B cell (primary cell): ENCODE measurements at regions not wholly inside any gene's neighbourhood (a gene's known extent, or its start where the extent isn't known, plus 50 kb on each side); places are given as distances from the start of the nearest gene placed in this dataset.

ENCODE experiments used
- ATAC-seq: fragments of 200-7000 bp; cut with Tn5 transposase; one replicate; pipeline ENCODE4 v1.10.0; 2021; ENCODE audit warnings: low read depth, mild to moderate bottlenecking, moderate number of reproducible peaks, moderate library complexity
- CTCF ChIA-PET: fragments of 350-600 bp; sonication (Branson Sonifier 250); formaldehyde crosslinking; loops from one replicate; lab custom pipeline; 2021; ENCODE audit warnings: antibody characterized with exemption, inconsistent platforms; lab: Charles Lee
- POLR2A ChIA-PET: fragments of 350-600 bp; sonication (Branson Sonifier 250); formaldehyde crosslinking; loops from one replicate; lab custom pipeline; 2021; ENCODE audit warnings: antibody characterized with exemption; lab: Charles Lee
- DNase-seq: peaks from one replicate; pipeline ENCODE4 v3.0.0; 2013
- H2AFZ ChIP-seq: 2 replicates; pipeline ENCODE4 v1.6.1; 2012; ENCODE audit warnings: mild to moderate bottlenecking, low read depth, low read length; ENCODE audit not compliant: insufficient read depth, poor library complexity, severe bottlenecking
- H3K27ac ChIP-seq, 2 donors: 1 replicate in 1 of 2; 2 replicates in 1 of 2; pipeline ENCODE4 v1.5.1; 2012 to 2013; ENCODE audit warnings: low read length in 2 of 2, mild to moderate bottlenecking in 2 of 2, moderate library complexity in 1 of 2
- H3K27me3 ChIP-seq, 4 experiments: fragments of 200-600 bp in 1 of 4; sonication (generic) in 1 of 4; replicated peaks in 1 of 4; 1 replicate in 2 of 4; 2 replicates in 2 of 4; pipeline versions ENCODE4 v1.6.1 to v1.7.0; 2013 to 2016; ENCODE audit warnings: low read length in 3 of 4, mild to moderate bottlenecking in 2 of 4, mixed read lengths in 1 of 4, moderate library complexity in 1 of 4; ENCODE audit not compliant: insufficient read depth in 4 of 4, control insufficient read depth in 3 of 4; ENCODE audit errors: control extremely low read depth in 1 of 4
- H3K36me3 ChIP-seq, 2 experiments: replicated peaks in 1 of 2; 1 replicate in 1 of 2; 2 replicates in 1 of 2; pipeline versions ENCODE4 v1.6.1 to v1.7.1; 2013; ENCODE audit warnings: low read length in 1 of 2; ENCODE audit not compliant: insufficient read depth in 2 of 2, control insufficient read depth in 1 of 2; ENCODE audit errors: control extremely low read depth in 1 of 2, extremely low read depth in 1 of 2
- H3K4me1 ChIP-seq, 2 donors: fragments of 200-600 bp in 1 of 2; sonication (generic) in 1 of 2; 1 replicate in 1 of 2; 2 replicates in 1 of 2; pipeline versions ENCODE4 v1.5.1 to v1.6.1; 2013 to 2017; ENCODE audit warnings: low read length in 2 of 2; ENCODE audit not compliant: control insufficient read depth in 2 of 2, insufficient read depth in 2 of 2
- H3K4me2 ChIP-seq: replicated peaks from 2 replicates; pipeline ENCODE3; 2012; ENCODE audit warnings: mild to moderate bottlenecking, low read depth, low read length; ENCODE audit not compliant: poor library complexity, severe bottlenecking
- H3K4me3 ChIP-seq, 5 experiments: fragments of 200-600 bp in 1 of 5; sonication (generic) in 1 of 5; 1 replicate in 3 of 5; 2 replicates in 2 of 5; pipeline versions ENCODE4 v1.5.1 to v1.7.0; 2011 to 2016; ENCODE audit warnings: low read length in 4 of 5, mild to moderate bottlenecking in 4 of 5, low read depth in 2 of 5, control low read depth in 1 of 5, moderate library complexity in 1 of 5; ENCODE audit not compliant: insufficient read depth in 1 of 5; ENCODE audit errors: control extremely low read depth in 1 of 5, extremely low read depth in 1 of 5
- H3K79me2 ChIP-seq: fragments of 200-600 bp; sonication (generic); one replicate; pipeline ENCODE4 v1.6.0; 2016; ENCODE audit warnings: low read length; ENCODE audit not compliant: control insufficient read depth, insufficient read depth
- H3K9ac ChIP-seq: fragments of 200-600 bp; sonication (generic); 2 replicates; pipeline ENCODE4 v1.6.1; 2017; ENCODE audit warnings: mild to moderate bottlenecking, low read length, moderate library complexity
- H3K9me3 ChIP-seq, 3 donors: one replicate each; pipeline versions ENCODE4 v1.6.1 to v1.7.1; 2013; ENCODE audit warnings: low read length in 2 of 3; ENCODE audit not compliant: control insufficient read depth in 2 of 3, insufficient read depth in 1 of 3; ENCODE audit errors: control extremely low read depth in 1 of 3
- H4K20me1 ChIP-seq: 2 replicates; pipeline ENCODE4 v1.6.0; 2012; ENCODE audit warnings: mild to moderate bottlenecking, low read length; ENCODE audit not compliant: insufficient read depth, control insufficient read depth, poor library complexity, severe bottlenecking
- H3K27ac Mint-ChIP-seq: one replicate; pipeline ENCODE4 v1.8.0; 2021; ENCODE audit warnings: mixed read lengths
- H3K27me3 Mint-ChIP-seq: one replicate; pipeline ENCODE4 v1.8.0; 2021; ENCODE audit warnings: mixed read lengths
- H3K4me1 Mint-ChIP-seq: one replicate; pipeline ENCODE4 v1.8.0; 2021; ENCODE audit warnings: mixed read lengths
- H3K4me3 Mint-ChIP-seq: one replicate; pipeline ENCODE4 v1.8.0; 2021; ENCODE audit warnings: mixed read lengths
- H3K9me3 Mint-ChIP-seq: one replicate; pipeline ENCODE4 v1.8.0; 2022; ENCODE audit warnings: mixed read lengths; ENCODE audit not compliant: insufficient read depth
- EZH2 ChIP-seq: IDR thresholded peaks from 2 replicates; pipeline ENCODE4 v1.6.1; 2012; ENCODE audit warnings: borderline replicate concordance, low read depth, mild to moderate bottlenecking, moderate library complexity, low read length; ENCODE audit not compliant: insufficient read depth, poor library complexity, severe bottlenecking
- WGBS: methylation state at CpG from one replicate; pipeline ENCODE4 v1.1.5; 2013; ENCODE audit warnings: missing lambda C conversion rate; ENCODE audit not compliant: insufficient coverage; 5-methylcytosine and 5-hydroxymethylcytosine counted together
- intact Hi-C: fragments of 100-400 bp; cut with micrococcal nuclease; formaldehyde crosslinking; loops from one replicate; pipeline ENCODE4 v1.10.0; 2022
- TF ChIP-seq, protein P1 (sequence below): fragments of 200-600 bp; IDR thresholded peaks from one replicate; pipeline ENCODE4 v1.8.0; 2022; ENCODE audit warnings: antibody characterized with exemption, mild to moderate bottlenecking

DNA sequence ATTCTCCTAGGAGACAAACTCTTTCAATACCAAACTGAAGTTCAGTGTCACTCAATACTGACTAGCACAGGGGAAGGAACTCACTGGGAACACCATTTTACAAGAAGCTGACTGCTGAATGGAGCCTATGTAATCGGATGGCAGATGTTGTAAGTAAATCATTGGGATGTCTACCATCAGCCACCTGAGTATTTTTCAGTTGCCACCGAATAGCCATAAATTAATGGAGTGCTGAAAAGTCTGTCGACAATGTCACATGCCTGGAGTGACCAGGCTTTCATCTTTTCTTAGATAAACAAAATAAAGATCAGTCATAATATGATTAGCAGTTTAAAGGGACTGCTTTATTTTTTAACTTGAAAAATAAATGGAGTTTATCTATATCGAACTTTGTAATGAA lies 145.9 kb upstream of the SEMA3E start:
- H3K27ac Mint-ChIP-seq: no peak overlapping the region
- H3K9me3 Mint-ChIP-seq: no peaks in the 10 kb centered on the region
- H3K4me3 Mint-ChIP-seq: no peak overlapping the region
- no CpG with 5 or more reads among the region's 4 CpGs for WGBS
- Histone ChIP-seq H2AFZ (no peak overlapping the region), H3K4me2 (no peak overlapping the region), H4K20me1 (no peaks in the 10 kb centered on the region), H3K9ac (no peak overlapping the region), H3K27ac (no peak overlapping the region), H3K4me1 (no peaks in the 10 kb centered on the region), H3K4me3 (no peak overlapping the region), H3K36me3 (no peaks in the 10 kb centered on the region), H3K27me3 (no peaks in the 10 kb centered on the region), H3K79me2 (no peaks in the 10 kb centered on the region), H3K9me3 (no peaks in the 10 kb centered on the region)
- DNase-seq: no peak
- POLR2A ChIA-PET: no interaction called here
- no peak for ATAC-seq
- intact Hi-C loops: no loop called here
- no peaks in the 10 kb centered on the region for H3K4me1 Mint-ChIP-seq
- CTCF ChIA-PET: no interaction called here
- H3K27me3 Mint-ChIP-seq: no peaks in the 10 kb centered on the region
- TF ChIP-seq, protein P1, sequence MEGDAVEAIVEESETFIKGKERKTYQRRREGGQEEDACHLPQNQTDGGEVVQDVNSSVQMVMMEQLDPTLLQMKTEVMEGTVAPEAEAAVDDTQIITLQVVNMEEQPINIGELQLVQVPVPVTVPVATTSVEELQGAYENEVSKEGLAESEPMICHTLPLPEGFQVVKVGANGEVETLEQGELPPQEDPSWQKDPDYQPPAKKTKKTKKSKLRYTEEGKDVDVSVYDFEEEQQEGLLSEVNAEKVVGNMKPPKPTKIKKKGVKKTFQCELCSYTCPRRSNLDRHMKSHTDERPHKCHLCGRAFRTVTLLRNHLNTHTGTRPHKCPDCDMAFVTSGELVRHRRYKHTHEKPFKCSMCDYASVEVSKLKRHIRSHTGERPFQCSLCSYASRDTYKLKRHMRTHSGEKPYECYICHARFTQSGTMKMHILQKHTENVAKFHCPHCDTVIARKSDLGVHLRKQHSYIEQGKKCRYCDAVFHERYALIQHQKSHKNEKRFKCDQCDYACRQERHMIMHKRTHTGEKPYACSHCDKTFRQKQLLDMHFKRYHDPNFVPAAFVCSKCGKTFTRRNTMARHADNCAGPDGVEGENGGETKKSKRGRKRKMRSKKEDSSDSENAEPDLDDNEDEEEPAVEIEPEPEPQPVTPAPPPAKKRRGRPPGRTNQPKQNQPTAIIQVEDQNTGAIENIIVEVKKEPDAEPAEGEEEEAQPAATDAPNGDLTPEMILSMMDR: no peak
- no peak for TF ChIP-seq EZH2

DNA sequence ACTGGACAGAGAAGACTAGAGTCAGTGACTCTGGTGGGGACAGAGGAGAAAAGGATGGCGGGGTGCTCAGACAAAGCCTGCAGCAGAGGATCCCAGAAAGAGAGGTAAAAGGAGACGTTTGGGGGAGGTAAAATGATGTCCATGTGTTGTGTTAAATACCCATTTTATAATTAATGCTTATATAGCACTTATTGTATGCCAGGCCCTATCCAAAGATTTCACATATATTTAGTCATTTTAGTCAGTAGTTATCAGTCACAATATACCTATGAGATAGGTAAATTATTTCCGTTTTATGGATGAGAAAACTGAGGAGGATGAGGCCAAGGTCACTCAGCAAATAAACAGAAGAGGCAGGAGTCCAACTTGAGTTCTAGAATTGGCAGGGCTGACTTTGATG lies 144.6 kb upstream of the SEMA3E start:
- no peak overlapping the region for H3K4me3 ChIP-seq
- H2AFZ ChIP-seq: no peak overlapping the region
- no peak overlapping the region for H3K9ac ChIP-seq
- no peak for DNase-seq
- Mint-ChIP-seq H3K27ac (no peak overlapping the region), H3K4me1 (no peaks in the 10 kb centered on the region), H3K4me3 (no peak overlapping the region), H3K27me3 (no peaks in the 10 kb centered on the region), H3K9me3 (no peaks in the 10 kb centered on the region)
- ChIA-PET CTCF (no interaction called here), POLR2A (no interaction called here)
- no peaks in the 10 kb centered on the region for H3K4me1 ChIP-seq
- H3K36me3 ChIP-seq: no peaks in the 10 kb centered on the region
- TF ChIP-seq EZH2: no peak
- TF ChIP-seq, protein P1: no peak
- H3K27me3 ChIP-seq: no peaks in the 10 kb centered on the region
- no peak overlapping the region for H3K27ac ChIP-seq
- H3K79me2 ChIP-seq: no peaks in the 10 kb centered on the region
- intact Hi-C loops: no loop called here
- no peak overlapping the region for H3K4me2 ChIP-seq
- no peak for ATAC-seq
- H4K20me1 ChIP-seq: no peaks in the 10 kb centered on the region
- H3K9me3 ChIP-seq: no peaks in the 10 kb centered on the region
- WGBS: 83% methylated on average over 1 of the region's 3 CpGs
